IMR-90 (cell line): ENCODE measurements at regions not wholly inside any gene's neighbourhood (a gene's known extent, or its start where the extent isn't known, plus 50 kb on each side); places are given as distances from the start of the nearest gene placed in this dataset.

Experiments
- ATAC-seq: fragments of 200-7000 bp; cut with Tn5 transposase; 2 replicates; pipeline ENCODE4 v1.9.1; 2020; ENCODE audit warnings: low read depth, mild to moderate bottlenecking, moderate library complexity
- BruUV-seq: library from RNA; stranded (reverse); fragments of 400-500 nt; replicated peaks from 2 replicates; lab custom pipeline; 2021; lab: Mats Ljungman, UMichigan
- CTCF ChIA-PET: fragments of 300-600 bp; formaldehyde crosslinking; extraction: SDS; loops from one replicate; lab custom pipeline; 2021; ENCODE audit warnings: antibody characterized with exemption; lab: Yijun Ruan, JAX
- POLR2A ChIA-PET: fragments of 300-600 bp; sonication (Branson Sonifier 250); formaldehyde crosslinking; loops from one replicate; lab custom pipeline; 2022; ENCODE audit warnings: antibody characterized with exemption; ENCODE audit not compliant: unreplicated experiment; lab: Charles Lee
- DNase-seq: peaks from one replicate; pipeline ENCODE4 v3.0.0; 2013
- H2AFZ ChIP-seq: replicated peaks from 2 replicates; pipeline ENCODE3; 2013; ENCODE audit warnings: low read length, mild to moderate bottlenecking; ENCODE audit not compliant: poor library complexity
- H2AK5ac ChIP-seq: 2 replicates; pipeline ENCODE4 v1.6.1; 2013; ENCODE audit warnings: low read depth, low read length, inconsistent platforms
- H2AK9ac ChIP-seq: replicated peaks from 2 replicates; pipeline ENCODE3; 2013; ENCODE audit warnings: mild to moderate bottlenecking, low read depth, low read length, moderate library complexity; ENCODE audit not compliant: poor library complexity
- H2BK120ac ChIP-seq: 2 replicates; pipeline ENCODE4 v1.6.1; 2013; ENCODE audit warnings: low read depth, low read length, inconsistent platforms
- H2BK15ac ChIP-seq: 3 replicates; pipeline ENCODE4 v1.6.1; 2013; ENCODE audit warnings: low read depth, low read length, inconsistent platforms
- H2BK20ac ChIP-seq: 2 replicates; pipeline ENCODE4 v1.6.1; 2013; ENCODE audit warnings: low read depth, mild to moderate bottlenecking, inconsistent platforms, low read length, moderate library complexity
- H2BK5ac ChIP-seq: 2 replicates; pipeline ENCODE4 v1.6.1; 2013; ENCODE audit warnings: mild to moderate bottlenecking, low read depth, low read length, inconsistent platforms; ENCODE audit not compliant: poor library complexity, severe bottlenecking
- H3K14ac ChIP-seq: replicated peaks from 2 replicates; pipeline ENCODE4 v1.6.1; 2013; ENCODE audit warnings: low read depth, low read length, inconsistent platforms
- H3K18ac ChIP-seq: 2 replicates; pipeline ENCODE4 v1.6.1; 2013; ENCODE audit warnings: low read depth, low read length, control low read depth
- H3K23ac ChIP-seq: 2 replicates; pipeline ENCODE4 v1.6.1; 2013; ENCODE audit warnings: low read depth, low read length, inconsistent platforms
- H3K27ac ChIP-seq: 2 replicates; pipeline ENCODE4 v1.5.1; 2013; ENCODE audit warnings: mild to moderate bottlenecking, control low read depth, low read length; ENCODE audit not compliant: insufficient read depth
- H3K27me3 ChIP-seq: 2 replicates; pipeline ENCODE4 v1.6.1; 2013; ENCODE audit warnings: low read length; ENCODE audit not compliant: control insufficient read depth, insufficient read depth
- H3K36me3 ChIP-seq: 2 replicates; pipeline ENCODE4 v1.6.1; 2013; ENCODE audit warnings: low read length, mixed read lengths; ENCODE audit not compliant: control insufficient read depth, insufficient read depth
- H3K4ac ChIP-seq: 2 replicates; pipeline ENCODE4 v1.6.1; 2013; ENCODE audit warnings: low read depth, low read length, inconsistent platforms
- H3K4me1 ChIP-seq: 2 replicates; pipeline ENCODE4 v1.6.1; 2013; ENCODE audit warnings: low read length, mixed read lengths; ENCODE audit not compliant: control insufficient read depth, insufficient read depth
- H3K4me2 ChIP-seq: 2 replicates; pipeline ENCODE4 v1.6.1; 2013; ENCODE audit warnings: low read depth, mild to moderate bottlenecking, control low read depth, low read length, moderate library complexity
- H3K4me3 ChIP-seq: 2 replicates; pipeline ENCODE4 v1.5.1; 2013; ENCODE audit warnings: low read depth, mild to moderate bottlenecking, control low read depth, low read length, moderate library complexity; ENCODE audit not compliant: insufficient read depth
- H3K56ac ChIP-seq: 2 replicates; pipeline ENCODE4 v1.6.1; 2013; ENCODE audit warnings: low read length, inconsistent platforms; ENCODE audit not compliant: insufficient read depth; ENCODE audit errors: extremely low read depth
- H3K79me1 ChIP-seq, 2 experiments: 2 replicates each; pipeline ENCODE4 v1.6.1; 2013; ENCODE audit warnings: low read length in 2 of 2, inconsistent platforms in 1 of 2, low read depth in 1 of 2
- H3K9ac ChIP-seq: 2 replicates; pipeline ENCODE4 v1.6.1; 2013; ENCODE audit warnings: low read depth, low read length, control low read depth
- H3K9me1 ChIP-seq: 2 replicates; pipeline ENCODE4 v1.6.1; 2013; ENCODE audit warnings: low read length, inconsistent platforms; ENCODE audit not compliant: insufficient read depth
- H3K9me3 ChIP-seq: 2 replicates; pipeline ENCODE4 v1.6.1; 2013; ENCODE audit warnings: low read length; ENCODE audit not compliant: control insufficient read depth, insufficient read depth
- H4K20me1 ChIP-seq: 2 replicates; pipeline ENCODE4 v1.6.1; 2013; ENCODE audit warnings: low read length, inconsistent platforms; ENCODE audit not compliant: insufficient read depth
- H4K5ac ChIP-seq: 2 replicates; pipeline ENCODE4 v1.6.1; 2013; ENCODE audit warnings: mild to moderate bottlenecking, low read depth, low read length, control low read depth
- H4K8ac ChIP-seq, 2 experiments: 2 replicates each; pipeline ENCODE4 v1.6.1; 2013; ENCODE audit warnings: low read depth in 2 of 2, low read length in 2 of 2, control low read depth in 1 of 2, inconsistent platforms in 1 of 2
- H4K91ac ChIP-seq: 2 replicates; pipeline ENCODE4 v1.6.1; 2013; ENCODE audit warnings: low read depth, low read length, inconsistent platforms; ENCODE audit not compliant: insufficient read depth
- CEBPB ChIP-seq: IDR thresholded peaks from 2 replicates; pipeline ENCODE4 v1.6.1; 2012; ENCODE audit warnings: low read depth, low read length, improper control_type of control experiment
- CTCF ChIP-seq: conservative IDR thresholded peaks from 2 replicates; pipeline ENCODE4 v1.5.1; 2012; ENCODE audit warnings: mild to moderate bottlenecking, low read depth, low read length, improper control_type of control experiment
- FOS ChIP-seq: fragments of 150-350 bp; IDR thresholded peaks from 2 replicates; pipeline ENCODE4 v1.6.1; 2016; ENCODE audit warnings: low read depth, low read length
- POLR2A ChIP-seq: IDR thresholded peaks from 2 replicates; pipeline ENCODE4 v1.6.1; 2012; ENCODE audit warnings: mild to moderate bottlenecking, low read depth, low read length
- SMC3 ChIP-seq: fragments of 150-350 bp; IDR thresholded peaks from 2 replicates; pipeline ENCODE4 v1.6.1; 2016; ENCODE audit warnings: low read depth, mild to moderate bottlenecking, antibody characterized with exemption, low read length, moderate library complexity
- WGBS, 2 experiments: methylation state at CpG; one replicate each; pipeline versions ENCODE4 v1.1.5 to v1.1.7; 2013; ENCODE audit warnings: missing lambda C conversion rate in 2 of 2; ENCODE audit not compliant: insufficient read length in 1 of 2; ENCODE audit errors: extremely low coverage in 2 of 2; 5-methylcytosine and 5-hydroxymethylcytosine counted together
- dilution Hi-C: fragments of 300-500 bp; cut with HindIII; formaldehyde crosslinking; loops from one replicate; pipeline ENCODE4 v1.14.3; 2018; ENCODE audit warnings: low sequenced_read_pairs; ENCODE audit not compliant: unreplicated experiment
- in situ Hi-C: fragments of 300-500 bp; cut with MboI; formaldehyde crosslinking; loops from 3 replicates; pipeline ENCODE4 v1.14.3; 2019; ENCODE audit warnings: low sequenced_read_pairs, inconsistent platforms, mixed read lengths
- intact Hi-C: fragments of 100-400 bp; cut with micrococcal nuclease; formaldehyde crosslinking; loops from 2 replicates; pipeline ENCODE4 v1.10.0; 2022

DNA sequence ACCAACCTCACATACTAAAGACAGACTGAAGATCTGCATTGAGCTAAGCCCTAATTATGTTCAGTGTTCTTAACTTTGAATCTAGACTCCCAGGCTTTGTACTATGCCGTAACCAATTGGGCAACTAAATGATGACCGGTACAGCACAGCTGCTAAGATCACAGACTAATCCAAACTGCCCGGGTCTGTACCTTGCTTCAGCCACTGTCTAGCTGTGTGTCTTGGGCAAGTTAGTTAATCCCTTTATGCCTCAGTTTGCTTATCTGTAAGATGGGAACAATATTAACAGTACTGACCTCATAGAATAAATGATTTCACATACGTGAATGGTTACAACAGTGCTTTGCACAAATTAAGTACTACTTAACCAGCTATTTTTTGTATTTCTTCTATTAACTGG is 205.8 kb upstream of the NFE2L3 start:
- no peak overlapping the region for H4K91ac ChIP-seq
- no peak overlapping the region for H2BK5ac ChIP-seq
- H3K27me3 ChIP-seq: peaks cover 25% of the 10 kb centered on the region
- H3K4me2 ChIP-seq: no peak overlapping the region
- dilution Hi-C loops (no loop called here), in situ Hi-C loops (no loop called here), intact Hi-C loops (no loop called here)
- DNase-seq (no peak), ATAC-seq (no peak)
- no peak overlapping the region for H3K23ac ChIP-seq
- H3K4me3 ChIP-seq: no peak overlapping the region
- H3K18ac ChIP-seq: no peak overlapping the region
- CTCF ChIA-PET: no interaction called here
- no peak overlapping the region for H3K9ac ChIP-seq
- H2AK5ac ChIP-seq: no peak overlapping the region
- H2AFZ ChIP-seq: no peak overlapping the region
- 94% methylated on average over 2 of the region's 4 CpGs; no CpG with 5 or more reads in 1 of the 2 experiments for WGBS, 2 experiments
- H3K4me1 ChIP-seq: no peaks in the 10 kb centered on the region
- no peak overlapping the region for H2BK120ac ChIP-seq
- no peak overlapping the region for H3K14ac ChIP-seq
- POLR2A ChIA-PET: no interaction called here
- no peaks in the 10 kb centered on the region for H3K9me1 ChIP-seq
- H4K8ac ChIP-seq: no peak overlapping the region
- H2AK9ac ChIP-seq: no peak overlapping the region
- H2BK20ac ChIP-seq: no peak overlapping the region
- no TSS peak for BruUV-seq
- no peak for TF ChIP-seq SMC3
- no peak for TF ChIP-seq CTCF
- no peak for TF ChIP-seq CEBPB
- TF ChIP-seq FOS: no peak
- TF ChIP-seq POLR2A: no peak
- H2BK15ac ChIP-seq: no peak overlapping the region
- no peak overlapping the region for H3K4ac ChIP-seq
- no peaks in the 10 kb centered on the region for H3K36me3 ChIP-seq
- no peak overlapping the region for H3K27ac ChIP-seq
- H3K9me3 ChIP-seq: no peaks in the 10 kb centered on the region
- H3K56ac ChIP-seq: no peak overlapping the region
- H3K79me1 ChIP-seq: no peaks in the 10 kb centered on the region
- H4K5ac ChIP-seq: no peak overlapping the region
- no peaks in the 10 kb centered on the region for H4K20me1 ChIP-seq
